HG02759 (cell line): ENCODE measurements at regions not wholly inside any gene's neighbourhood (a gene's known extent, or its start where the extent isn't known, plus 50 kb on each side); places are given as distances from the start of the nearest gene placed in this dataset.
"Not testable (repeated sequence)": the region's sequence is repeated elsewhere in the genome, so short reads cannot be mapped to it uniquely, and the experiment has no call there.

Experiments used
- ATAC-seq: cut with Tn5 transposase; IDR thresholded peaks from one replicate; pipeline ENCODE4 v1.9.1; 2021; ENCODE audit warnings: mild to moderate bottlenecking, moderate library complexity; ENCODE audit not compliant: unreplicated experiment

DNA sequence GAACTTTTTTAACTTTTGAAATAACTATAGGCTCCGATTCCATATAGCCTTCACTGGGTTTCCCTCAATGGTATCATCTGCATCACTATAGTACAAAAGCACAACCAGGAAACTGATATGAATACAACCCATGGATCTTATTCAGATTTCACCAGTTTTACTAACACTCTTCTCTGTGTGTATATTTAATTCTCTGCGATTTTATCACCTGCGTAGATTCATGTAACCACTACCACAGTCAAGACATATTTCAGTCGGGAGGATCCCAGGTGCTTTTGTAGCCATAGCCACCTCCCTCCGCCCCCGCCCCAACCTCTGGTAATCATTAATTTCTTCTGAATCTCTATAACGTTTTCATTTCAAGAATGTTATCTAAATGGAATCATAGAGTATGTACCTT, 82.8 kb upstream of the C7orf33 start:
- ATAC-seq, result no peak

DNA sequence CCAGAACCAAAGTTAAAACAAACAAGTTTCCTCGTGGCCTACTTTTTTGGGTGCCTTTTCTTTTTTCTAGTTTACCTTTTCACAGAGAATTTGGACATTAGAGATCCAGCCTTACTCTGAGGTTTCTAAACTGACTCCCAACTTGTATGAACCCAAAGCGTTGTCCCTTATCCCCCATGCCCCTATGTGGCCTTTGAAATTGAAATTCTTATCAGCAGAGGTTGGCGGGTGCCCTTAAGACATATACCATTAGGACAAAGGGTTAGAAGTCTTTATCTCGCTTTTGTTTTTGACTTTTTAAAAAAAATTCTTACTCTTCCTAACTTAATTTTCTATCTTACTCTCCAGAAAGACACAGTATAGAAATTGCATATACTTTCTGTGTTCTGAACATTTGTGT, 76.3 kb upstream of the C7orf33 start:
- ATAC-seq, result no peak

DNA sequence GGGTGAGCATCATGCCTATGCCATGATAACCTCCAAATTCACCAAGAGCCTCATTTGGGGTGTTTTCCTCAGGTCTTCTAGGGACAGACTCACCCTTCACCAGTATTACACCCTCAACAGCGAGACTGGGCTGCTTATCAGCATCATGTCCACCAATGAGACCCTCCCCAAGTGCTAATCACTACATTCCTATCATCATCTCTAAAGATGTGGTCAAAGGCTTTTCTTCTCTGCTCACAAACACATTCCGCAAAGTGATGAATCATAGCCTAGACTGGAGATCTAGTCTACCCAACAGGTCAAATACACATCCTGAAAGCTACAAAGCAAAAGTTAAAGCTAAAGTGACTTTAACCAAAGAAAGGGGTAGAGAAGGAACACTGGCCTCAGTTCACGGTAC, 75.3 kb upstream of the C7orf33 start:
- no peak for ATAC-seq

DNA sequence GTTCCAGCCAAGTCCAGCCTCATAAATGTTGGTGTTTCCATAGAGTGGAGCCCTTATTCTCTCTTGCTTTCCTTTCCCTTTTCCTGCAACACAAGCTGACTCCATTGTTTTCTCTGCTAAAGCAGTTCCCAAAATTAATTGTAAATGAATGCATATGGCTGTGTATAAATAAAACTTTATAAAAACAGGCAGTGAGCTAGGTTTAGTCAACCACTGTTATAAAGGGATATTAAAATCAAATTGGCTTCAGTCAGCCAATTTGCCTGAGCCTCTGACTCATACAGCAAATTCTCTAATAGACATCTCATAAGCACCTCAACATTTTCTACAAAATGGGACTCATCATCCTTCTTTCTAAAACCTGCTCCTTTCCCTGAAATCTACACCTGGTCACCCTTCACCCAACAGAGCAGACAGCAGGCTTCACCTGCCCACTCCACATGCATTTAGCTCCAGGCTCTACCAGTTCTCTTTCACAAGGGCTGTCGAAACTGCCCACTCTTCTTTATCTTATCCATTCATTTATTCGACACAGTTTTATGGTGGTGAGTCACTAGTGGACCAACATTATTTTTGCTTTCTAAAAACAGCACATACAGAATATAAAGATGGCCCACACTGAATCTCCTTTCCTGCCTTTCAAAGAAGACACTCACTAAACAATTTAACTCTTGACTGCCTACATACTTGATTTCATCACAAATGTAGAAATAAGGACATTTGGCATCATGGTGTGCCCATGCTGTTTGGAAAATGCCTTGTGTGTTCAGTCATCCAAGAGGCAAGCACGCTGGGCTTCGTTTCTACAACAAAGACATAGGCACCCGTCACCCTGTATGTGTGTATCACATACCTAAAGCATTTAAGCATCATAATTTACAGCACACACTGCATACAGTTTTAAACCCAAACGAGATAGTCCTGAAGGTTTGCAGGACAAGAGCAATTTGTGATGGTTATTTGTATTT, 74.6 kb upstream of the C7orf33 start:
- ATAC-seq, result no peak

DNA sequence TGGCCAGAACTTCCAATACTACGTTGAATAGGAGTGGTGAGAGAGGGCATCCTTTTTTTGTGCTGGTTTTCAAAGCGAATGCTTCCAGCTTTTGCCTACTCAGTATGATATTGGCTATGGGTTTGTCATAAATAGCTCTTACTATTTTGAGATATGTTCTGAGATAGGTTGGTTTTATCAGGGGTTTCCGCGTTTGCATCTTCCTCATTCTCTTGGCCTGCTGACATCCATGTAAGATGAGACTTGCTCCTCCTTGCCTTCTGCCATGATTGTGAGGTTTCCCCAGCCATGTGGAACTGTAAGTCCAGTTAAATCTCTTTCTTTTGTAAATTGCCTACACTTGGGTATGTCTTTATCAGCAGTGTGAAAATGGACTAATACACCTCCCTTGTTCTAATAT, 71.2 kb upstream of the C7orf33 start:
- not testable (repeated sequence) for ATAC-seq

DNA sequence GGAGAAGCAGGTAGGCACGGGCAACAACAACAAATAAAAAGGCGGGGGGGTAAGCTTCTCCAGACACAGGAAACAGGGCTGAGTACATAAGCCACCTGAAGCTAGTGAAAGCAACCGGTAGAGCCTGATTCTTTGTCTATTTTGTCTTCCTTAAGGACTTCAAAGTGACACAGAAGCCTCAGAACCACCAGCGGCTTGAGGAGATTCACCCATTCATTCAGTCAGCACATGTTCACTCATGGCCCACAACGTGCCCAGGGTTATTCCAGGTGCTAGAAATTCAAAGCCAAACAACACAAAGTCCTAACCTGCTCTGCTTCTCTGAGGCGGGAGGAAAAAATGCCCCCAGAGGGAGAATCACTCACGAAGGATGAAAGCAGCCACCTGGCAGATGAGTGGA, 69.3 kb upstream of the C7orf33 start:
- ATAC-seq, result no peak

DNA sequence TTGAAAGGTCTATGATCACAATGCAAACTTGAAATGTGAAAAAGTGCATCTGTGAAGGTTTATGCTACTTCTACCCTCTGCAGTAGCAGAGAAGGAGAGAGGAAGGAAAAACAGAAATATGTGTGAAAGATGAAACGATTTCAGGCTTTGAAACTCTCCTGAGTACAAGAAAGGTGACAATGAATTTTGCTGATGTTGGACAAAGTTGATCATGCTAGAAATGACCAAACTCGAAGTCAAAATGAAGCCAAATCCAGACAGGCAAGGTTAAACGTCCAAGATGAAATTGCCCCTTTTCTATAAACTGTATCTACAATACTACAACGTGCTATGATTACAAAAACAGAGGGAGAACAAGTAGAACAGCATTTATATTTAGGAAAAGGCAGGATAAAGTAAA, 67.0 kb upstream of the C7orf33 start:
- ATAC-seq, result no peak

DNA sequence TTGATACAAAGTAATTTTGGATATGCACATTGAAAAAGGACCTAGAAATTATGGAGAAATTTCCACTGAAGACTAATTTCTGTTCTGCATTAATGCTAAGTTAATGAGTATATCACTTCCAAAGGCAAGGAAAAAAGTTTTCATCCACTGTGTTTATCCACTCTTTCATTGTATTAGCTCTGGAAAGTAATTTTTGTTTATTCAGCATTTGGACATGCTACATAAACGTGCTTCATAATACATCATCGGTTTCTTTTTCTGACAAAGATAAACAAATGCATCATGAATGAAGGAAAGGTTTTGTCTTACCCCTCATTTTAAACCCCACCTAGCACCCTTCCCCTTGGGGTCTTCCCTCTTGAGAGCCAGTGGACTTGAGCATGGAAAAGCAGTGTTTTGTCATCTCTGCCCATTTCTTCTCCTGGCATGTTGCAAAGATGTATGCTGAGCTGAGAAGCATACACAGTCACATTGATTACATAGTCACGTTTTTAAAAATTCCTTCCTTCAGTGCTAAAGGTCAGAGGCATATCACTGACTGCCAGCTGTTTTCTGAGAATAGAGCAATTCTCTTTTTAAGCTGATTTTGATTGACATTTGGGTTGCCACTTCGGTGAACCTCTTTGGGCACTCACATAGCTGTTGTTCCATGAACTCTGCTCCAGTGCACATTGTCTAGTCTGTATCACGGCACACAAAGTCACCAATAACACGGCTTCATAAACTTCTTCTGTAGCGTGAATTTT, 65.9 kb upstream of the C7orf33 start:
- ATAC-seq, result no peak

DNA sequence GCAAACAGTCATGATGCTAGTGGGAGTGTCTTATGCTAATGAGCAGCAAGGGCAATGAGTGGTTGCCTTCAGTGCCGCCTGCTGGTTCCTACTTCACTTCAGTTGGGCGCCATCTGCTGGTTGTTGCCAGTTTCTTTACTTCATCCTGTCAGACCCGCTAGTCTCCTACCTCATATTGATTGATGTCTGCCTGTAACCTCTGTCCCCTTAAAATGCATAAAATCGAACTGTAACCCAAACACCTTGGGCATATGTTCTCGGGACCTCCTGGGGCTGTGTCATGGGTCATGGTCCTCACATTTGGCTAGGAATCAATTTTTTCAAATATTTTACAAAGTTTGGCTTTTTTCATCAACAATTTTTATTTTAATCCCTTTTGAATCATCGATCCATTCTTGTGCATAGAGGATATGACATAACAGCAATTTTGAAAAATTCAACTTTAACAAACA, 62.8 kb upstream of the C7orf33 start:
- ATAC-seq, result peak; percentile 99

DNA sequence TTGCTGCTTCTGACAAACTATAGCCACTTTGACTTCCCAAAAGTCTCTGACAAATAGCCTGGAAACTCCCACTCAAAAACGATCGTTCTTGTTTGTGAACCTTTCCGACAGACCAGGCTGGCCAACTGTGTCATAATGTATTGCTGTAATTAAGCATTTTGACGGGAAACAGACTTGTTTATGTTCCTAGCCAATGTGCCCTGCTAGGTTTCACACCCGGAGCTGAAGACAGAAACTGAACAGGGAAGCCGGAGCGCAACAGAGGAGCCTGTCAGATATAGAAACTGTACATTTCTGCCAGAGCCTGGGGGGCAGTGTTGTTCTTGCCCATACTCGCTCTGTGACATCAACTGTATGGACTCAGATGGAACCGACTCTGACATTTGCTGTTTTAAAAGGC, 55.3 kb upstream of the C7orf33 start:
- ATAC-seq, result no peak

DNA sequence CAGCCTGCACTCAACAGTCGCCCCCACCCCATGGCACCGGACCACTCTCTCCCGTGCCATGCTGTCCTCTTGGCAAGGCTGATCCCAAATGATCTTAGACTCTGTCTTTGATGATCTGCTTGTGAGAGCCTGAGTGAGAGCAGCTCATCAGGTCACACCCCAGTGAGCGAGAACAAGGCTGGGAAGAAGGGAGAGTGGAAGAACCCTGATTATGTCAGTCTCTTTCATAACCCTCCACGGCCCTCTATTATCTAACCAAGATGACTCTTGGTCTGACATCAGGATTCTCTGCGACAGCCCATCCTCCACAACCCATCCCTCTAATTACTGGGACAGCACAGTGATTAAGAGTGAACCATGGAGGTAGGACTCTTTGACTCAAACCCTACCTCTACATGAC, 53.1 kb upstream of the C7orf33 start:
- ATAC-seq, result no peak

DNA sequence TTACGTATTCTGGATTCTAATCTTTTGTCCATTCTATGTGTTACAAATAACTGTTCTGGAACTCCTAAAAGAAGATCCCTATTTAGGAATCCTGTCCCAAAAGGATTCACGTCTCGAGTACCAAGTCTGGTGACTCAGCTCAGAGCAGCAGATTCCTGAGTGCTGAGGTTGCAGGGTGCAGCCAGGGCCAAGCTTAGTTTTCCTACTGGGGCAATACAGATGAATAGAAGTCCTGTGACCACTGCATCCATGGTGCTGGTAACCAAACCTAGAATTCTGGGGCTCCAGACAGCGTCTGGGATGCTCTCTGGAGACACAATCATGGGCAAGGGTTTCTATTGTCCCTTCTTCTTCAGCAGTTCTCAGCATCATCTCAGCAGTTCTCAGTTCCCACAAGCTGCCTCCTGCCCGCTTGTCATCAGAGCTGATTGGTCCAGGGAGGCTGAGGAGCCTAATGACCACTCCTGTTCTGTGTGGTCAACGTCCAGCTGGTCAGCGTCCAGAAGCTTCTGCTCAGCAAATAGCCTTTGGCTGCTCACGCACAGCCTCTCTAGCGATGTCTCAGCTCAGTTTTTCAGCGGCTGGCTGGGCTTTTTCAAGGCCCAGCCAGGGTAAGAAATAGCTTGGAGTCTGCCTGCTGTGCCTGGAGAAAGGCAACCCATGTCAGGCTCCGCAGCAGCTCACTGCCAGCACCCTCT, 50.4 kb upstream of the C7orf33 start:
- ATAC-seq, result no peak
